UCSD-AML1 (cell line): ENCODE measurements at regions not wholly inside any gene's neighbourhood (a gene's known extent, or its start where the extent isn't known, plus 50 kb on each side); places are given as distances from the start of the nearest gene placed in this dataset.

Experiments
- DNase-seq: peaks from one replicate; lab custom pipeline; 2025; ENCODE audit not compliant: unreplicated experiment; lab: John Stamatoyannopoulos, UW

- DNase-seq = no peak
Measured at GRCh38 chr2:16117021-16117700, 176.8 kb downstream of the MYCN start.

- no peak for DNase-seq
Measured at GRCh38 chr2:16115881-16116830, 175.8 kb downstream of the MYCN start.

DNA sequence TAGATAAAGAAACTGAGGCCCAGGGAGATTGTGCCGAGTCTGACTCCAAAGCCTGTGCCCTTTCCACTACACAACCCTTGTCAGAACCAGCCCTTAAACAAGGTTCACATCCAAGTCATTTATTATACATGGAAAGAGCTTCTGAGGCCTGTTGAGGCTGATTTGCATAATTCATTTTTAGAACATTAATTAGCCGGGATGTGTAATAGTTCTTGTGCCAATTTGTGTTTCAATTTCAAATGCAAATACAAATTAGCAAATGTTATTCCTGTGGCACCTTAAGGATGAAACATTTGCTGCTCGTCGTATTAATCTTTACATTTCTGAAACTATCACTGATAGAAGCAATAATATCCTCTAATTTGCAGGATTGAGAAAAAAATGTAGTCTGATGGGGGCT, 174.9 kb downstream of the MYCN start:
- DNase-seq = no peak

GRCh38 chr2:16114836-16115235, 174.5 kb downstream of the MYCN start:
- no peak for DNase-seq

- no peak for DNase-seq
Measured at GRCh38 chr2:16114070-16114469, 173.7 kb downstream of the MYCN start.

GRCh38 chr2:16113568-16113967, 173.2 kb downstream of the MYCN start:
- DNase-seq = no peak

- DNase-seq = no peak
Measured at GRCh38 chr2:16112972-16113560, 172.7 kb downstream of the MYCN start.

DNA sequence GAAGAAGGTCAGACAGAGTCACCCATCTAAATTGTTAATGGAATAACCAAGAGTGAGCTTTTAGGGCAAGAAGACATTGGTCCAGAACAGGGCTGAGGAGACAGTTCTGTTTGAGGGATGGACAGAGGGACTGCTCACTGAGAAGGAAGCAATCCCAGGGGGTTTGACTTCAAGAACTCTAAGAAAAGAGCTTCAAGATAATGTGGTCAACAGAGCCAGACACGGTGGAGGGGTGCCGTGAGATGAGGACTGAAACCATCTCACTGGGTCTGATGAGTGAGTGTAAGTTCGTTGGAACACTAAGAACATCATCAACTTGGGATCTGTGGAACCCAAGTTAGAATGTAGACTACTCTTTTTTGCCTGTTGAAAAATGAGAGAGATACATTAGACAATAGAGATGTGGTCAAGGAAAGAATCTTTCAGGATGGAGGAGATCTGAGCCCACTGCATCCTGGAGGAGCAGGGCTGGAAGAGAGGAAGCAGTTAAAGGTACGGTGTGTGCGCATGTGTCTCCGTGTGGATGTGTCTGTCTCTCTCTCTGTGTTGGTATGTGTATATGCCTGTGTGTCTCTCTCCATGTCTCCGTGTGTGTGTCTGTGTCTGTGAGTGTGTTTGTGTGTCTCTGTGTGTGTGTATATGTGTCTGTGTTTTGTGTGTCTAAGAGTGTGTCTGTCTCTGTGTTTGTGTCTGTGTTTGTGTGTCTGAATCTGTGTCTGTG, 172.1 kb downstream of the MYCN start:
- no peak for DNase-seq

DNA sequence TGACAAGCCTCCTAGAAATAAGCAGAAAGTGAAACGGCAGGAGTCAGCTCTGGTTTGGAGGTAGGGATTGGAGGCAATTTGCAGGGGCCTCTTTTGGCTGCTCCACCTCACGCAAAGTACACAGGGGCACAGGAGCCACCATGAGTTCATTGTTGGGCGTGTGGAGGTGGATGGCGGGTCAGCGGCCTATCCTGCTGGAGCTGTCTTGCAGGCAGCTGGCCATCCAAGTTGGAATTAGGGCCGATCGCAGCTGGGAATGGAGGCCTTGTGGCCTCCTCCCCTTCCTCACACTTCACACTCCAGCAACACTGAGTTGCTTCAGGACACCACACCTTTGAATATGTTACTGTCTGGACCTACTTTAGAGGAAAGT, 171.5 kb downstream of the MYCN start:
- no peak for DNase-seq

DNA sequence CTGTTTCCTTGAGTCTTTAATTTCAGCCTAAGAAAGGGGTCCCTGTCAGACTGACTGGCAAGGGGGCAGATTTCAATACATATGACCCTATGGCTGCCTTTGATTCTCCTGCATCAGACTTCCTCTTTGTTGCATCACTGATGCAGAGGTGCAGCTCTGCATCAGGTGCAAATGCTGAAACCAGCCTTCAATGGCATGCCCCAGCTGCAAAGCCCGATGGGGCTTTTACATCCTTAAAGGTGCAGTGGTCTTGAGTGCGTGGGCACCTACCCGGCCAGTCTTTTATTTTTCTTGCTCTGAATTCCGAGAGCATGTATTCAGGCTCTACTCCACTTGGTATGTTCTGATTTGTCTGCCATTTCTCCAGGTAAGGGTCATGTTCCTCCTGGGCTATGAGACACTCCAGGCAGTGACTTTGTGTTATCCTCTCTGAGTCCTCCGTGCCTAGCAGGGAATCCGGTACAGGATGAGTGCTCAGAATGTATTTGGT, 169.5 kb downstream of the MYCN start:
- no peak for DNase-seq

DNA sequence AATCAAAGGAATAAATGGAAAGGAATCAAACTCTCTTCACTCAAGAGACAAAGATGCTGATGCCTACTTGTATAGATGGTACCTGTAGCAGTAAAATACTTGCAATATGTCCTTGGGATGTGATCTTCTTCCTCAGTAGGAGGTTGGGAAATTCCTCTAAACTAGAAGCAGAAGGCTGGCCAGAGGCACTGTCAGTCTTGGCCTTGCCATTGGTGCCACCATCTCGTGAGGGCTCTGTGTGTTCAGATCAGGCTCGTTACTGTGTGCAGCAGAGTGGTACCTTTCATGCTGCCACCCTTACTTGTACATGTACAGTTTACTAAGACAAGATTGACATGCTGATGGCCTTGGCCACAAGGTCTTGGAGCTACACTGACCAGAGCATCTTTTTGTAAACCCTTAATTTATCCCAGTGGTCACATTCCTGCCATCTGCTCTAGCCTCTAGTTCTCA, 169.0 kb downstream of the MYCN start:
- no peak for DNase-seq

- DNase-seq = no peak
Measured at GRCh38 chr2:16107246-16107645, 166.9 kb downstream of the MYCN start.

DNA sequence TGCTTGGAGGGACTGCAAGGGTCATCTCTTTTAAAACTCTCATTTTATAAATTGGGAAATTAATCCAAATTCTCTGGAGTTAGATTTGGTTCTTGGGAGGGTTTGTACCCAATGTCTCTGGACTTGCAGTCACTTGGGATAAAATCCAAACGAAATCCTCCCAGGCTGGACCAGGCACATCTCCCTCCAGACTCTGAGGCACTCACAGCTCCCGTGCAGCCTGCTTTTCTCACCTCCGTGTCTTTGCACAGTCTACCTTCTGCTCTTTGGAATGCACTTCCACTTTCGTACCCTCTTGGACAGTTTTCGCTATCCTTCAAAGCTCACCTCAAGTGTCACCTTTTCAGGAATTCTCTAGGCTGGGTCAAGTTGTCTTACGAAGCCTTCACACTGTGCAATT, 166.3 kb downstream of the MYCN start:
- DNase-seq = no peak

- DNase-seq = no peak
Measured at GRCh38 chr2:16105669-16106281, 165.4 kb downstream of the MYCN start.

GRCh38 chr2:16104949-16105668, 164.8 kb downstream of the MYCN start:
- no peak for DNase-seq

- DNase-seq = no peak
Measured at GRCh38 chr2:16104315-16104948, 164.1 kb downstream of the MYCN start.

DNA sequence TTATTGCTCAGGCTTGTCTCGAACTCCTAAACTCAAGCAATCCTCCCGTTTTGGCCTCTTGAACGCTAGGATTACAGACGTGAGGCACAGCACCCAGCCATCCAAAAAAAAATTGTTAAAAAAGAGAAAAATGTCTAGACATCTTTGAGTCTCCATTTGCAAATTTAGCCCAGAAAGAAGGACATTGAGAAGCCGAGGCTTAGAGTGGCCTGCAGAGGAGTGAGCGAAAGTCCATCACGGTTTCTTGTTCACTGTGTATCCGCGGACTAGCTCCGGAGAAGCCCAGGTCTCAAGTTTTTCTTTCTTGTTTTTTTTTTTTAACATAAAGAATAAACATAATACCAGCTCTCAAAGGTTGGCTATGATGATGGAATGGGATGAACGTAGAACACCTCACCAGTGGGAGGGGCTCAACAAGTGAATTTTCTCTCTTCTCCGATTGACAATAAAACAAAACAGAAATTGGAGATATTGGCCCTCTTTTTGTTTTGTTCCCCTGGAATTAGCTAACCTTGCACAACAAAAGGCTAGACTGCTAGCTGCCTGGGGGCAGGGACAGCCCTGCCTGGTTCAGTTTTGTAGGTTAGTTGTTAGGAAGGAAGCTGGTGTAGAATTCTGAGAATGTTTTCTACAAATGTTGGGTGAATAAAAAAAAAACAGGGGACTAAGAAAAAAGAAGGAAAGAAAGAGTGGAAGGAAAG, 163.4 kb downstream of the MYCN start:
- no peak for DNase-seq

- no peak for DNase-seq
Measured at GRCh38 chr2:16102976-16103380, 162.6 kb downstream of the MYCN start.
